ENCODE measurements at regions not wholly inside any gene's neighbourhood (a gene's known extent, or its start where the extent isn't known, plus 50 kb on each side); places are given as distances from the start of the nearest gene placed in this dataset.

GRCh38 chr5:118366429-118366828 lies 621.9 kb downstream of the DTWD2 start:
- TF ChIP-seq, protein P1, sequence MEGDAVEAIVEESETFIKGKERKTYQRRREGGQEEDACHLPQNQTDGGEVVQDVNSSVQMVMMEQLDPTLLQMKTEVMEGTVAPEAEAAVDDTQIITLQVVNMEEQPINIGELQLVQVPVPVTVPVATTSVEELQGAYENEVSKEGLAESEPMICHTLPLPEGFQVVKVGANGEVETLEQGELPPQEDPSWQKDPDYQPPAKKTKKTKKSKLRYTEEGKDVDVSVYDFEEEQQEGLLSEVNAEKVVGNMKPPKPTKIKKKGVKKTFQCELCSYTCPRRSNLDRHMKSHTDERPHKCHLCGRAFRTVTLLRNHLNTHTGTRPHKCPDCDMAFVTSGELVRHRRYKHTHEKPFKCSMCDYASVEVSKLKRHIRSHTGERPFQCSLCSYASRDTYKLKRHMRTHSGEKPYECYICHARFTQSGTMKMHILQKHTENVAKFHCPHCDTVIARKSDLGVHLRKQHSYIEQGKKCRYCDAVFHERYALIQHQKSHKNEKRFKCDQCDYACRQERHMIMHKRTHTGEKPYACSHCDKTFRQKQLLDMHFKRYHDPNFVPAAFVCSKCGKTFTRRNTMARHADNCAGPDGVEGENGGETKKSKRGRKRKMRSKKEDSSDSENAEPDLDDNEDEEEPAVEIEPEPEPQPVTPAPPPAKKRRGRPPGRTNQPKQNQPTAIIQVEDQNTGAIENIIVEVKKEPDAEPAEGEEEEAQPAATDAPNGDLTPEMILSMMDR (IDR thresholded peaks at IDR 0.05) = no peak
- TF ChIP-seq POLR2A (IDR thresholded peaks at IDR 0.05) (no peak), POLR2AphosphoS5 (IDR thresholded peaks at IDR 0.05; ENCODE audit: insufficient read depth in 1 of 2, low read depth in 1 of 2) (no peak)

All from vagina (tissue), 2 donors.